SU-DHL-6 (cell line): ENCODE measurements at regions not wholly inside any gene's neighbourhood (a gene's known extent, or its start where the extent isn't known, plus 50 kb on each side); places are given as distances from the start of the nearest gene placed in this dataset.

Experiments
- CTCF ChIP-seq: fragments of 200-600 bp; sonication (generic); IDR thresholded peaks from one replicate; pipeline ENCODE4 v1.5.1; 2017; ENCODE audit warnings: antibody characterized with exemption, mild to moderate bottlenecking, low read length, moderate library complexity; ENCODE audit not compliant: insufficient read depth, poor library complexity, severe bottlenecking
- EZH2phosphoT487 ChIP-seq: fragments of 200-600 bp; sonication (generic), shearing (Covaris generic); conservative IDR thresholded peaks from 2 replicates; pipeline ENCODE4 v1.6.1; 2018; ENCODE audit warnings: mild to moderate bottlenecking, antibody characterized with exemption, low read length, moderate library complexity, mixed read lengths

DNA sequence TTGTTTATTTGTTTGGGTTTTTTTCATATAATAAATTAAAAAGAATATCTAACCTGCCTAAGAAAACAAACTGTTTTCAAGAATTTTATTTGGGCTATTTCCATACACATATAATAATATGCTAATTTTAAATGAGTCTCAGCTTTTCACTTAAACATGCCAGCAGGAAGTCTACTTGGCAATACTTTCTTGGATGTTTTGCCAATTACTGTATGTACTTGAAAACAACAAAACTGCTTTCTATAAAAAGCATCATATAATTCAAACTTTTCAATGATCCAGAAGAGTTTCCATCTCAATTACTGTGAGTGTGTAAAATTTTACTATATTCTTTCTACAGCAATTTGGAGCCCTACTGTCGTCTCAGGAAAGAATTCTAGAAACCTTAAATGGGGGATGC, 961.2 kb downstream of the PCDH17 start:
- no peak for TF ChIP-seq CTCF
- TF ChIP-seq EZH2phosphoT487, result no peak
